NCI-H748 treated with DMSO at 0.1 percent for 48 hours (cell line): ENCODE measurements at regions not wholly inside any gene's neighbourhood (a gene's known extent, or its start where the extent isn't known, plus 50 kb on each side); places are given as distances from the start of the nearest gene placed in this dataset.

Source experiments
- DNase-seq: peaks from one replicate; lab custom pipeline; 2025; lab: John Stamatoyannopoulos, UW

- no peak for DNase-seq
Measured at GRCh38 chr5:56543441-56544388, 271.6 kb upstream of the MAP3K1 start.

DNA sequence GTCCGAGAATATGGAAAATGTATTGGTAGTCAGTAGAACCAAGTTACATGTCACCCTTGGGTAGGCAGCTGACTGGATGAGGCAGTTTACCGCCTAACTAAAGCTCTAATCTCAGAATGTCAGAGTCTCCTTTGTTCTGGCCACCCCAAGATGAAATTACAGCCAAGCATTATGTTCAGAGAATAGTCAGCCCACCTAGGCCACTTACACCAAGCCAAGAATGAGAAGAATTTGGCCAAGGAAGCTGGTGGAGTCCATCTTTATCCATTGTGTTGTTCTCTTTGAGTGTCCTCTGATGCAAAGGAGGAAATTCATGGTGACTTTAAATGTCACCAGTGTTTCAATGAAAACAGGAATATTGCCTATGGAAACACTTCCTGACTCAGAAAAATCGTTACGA, 275.1 kb upstream of the MAP3K1 start:
- no peak for DNase-seq

DNA sequence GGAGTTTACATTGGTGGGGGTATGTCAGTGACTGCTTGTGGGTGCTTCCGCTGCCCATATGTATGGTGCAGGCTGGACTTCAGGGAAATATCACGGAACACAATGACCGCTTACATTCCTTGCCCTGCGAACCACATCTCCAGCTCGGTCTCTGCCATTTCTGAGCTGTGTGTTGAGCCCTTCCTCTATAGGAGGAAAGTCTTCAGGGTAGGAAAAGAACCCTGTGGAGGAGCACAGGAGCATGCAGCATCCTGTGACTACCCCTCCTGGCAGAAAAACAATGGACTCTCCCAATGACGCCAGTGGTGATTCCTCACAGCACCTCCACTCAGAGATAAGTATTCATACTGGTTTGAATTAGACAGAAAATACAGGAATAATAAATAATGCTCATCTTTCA, 276.8 kb upstream of the MAP3K1 start:
- no peak for DNase-seq

- DNase-seq, result no peak
Measured at GRCh38 chr5:56535347-56535746, 280.0 kb upstream of the MAP3K1 start.

DNA sequence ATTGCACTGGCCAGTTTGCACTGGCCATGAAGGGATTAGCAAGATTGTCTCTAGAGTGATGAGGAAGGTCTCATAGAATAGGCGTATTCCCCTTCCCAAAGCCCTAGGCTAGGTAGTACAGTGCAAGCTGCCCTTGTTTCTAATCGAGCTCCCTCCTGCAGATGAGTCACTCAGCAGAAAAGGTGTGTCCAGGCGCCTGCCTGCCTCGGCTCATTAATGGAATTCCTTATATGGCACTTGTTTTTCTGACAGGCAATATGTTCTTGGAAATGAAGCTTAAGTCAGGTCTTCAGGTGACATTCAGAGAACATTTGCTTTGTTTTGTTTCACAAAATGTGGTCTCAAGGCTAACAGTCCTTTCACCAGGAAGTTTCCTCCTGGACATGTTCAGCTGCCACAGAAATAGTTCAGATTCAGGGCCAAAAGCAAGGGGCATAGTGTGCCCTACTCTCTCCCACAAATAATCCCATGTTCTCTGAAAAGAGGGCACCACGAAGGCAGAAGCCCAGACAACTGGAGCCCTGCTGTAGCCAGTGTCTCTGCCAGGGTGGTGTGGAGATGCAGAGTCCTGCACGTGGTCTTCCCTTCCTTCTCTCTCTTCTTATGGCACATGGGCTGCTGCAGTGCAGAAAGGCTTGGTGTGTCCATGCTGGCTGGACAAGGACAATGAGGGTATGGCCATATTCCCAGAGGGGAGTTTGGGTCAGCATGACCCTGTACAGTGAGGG, 281.1 kb upstream of the MAP3K1 start:
- peak; percentile 5 for DNase-seq

GRCh38 chr5:56532466-56532865, 282.9 kb upstream of the MAP3K1 start:
- no peak for DNase-seq

- DNase-seq, result no peak
Measured at GRCh38 chr5:56530626-56531138, 284.7 kb upstream of the MAP3K1 start.

- no peak for DNase-seq
Measured at GRCh38 chr5:56529666-56530430, 285.5 kb upstream of the MAP3K1 start.

DNA sequence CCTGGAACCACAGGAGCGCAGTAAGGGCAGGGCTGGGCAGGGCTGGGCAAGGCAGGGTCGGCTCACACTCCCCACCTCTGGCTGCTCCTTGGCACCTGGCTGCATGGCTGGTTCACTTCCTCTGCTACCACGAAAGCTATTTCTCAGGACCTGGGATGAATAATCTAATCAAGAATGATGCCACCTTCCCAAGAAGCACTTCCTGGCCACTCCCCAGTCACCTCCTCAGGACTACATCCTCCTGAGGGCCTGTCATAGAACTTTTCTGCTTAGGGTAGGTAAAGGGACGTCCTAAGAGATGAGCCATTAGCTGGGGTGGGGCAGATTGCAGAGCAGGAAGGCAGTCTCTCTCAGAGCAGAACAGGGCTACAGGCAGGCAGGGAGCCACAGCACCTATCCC, 288.2 kb upstream of the MAP3K1 start:
- DNase-seq, result no peak

GRCh38 chr5:56525113-56525512, 290.2 kb upstream of the MAP3K1 start:
- DNase-seq, result no peak

DNA sequence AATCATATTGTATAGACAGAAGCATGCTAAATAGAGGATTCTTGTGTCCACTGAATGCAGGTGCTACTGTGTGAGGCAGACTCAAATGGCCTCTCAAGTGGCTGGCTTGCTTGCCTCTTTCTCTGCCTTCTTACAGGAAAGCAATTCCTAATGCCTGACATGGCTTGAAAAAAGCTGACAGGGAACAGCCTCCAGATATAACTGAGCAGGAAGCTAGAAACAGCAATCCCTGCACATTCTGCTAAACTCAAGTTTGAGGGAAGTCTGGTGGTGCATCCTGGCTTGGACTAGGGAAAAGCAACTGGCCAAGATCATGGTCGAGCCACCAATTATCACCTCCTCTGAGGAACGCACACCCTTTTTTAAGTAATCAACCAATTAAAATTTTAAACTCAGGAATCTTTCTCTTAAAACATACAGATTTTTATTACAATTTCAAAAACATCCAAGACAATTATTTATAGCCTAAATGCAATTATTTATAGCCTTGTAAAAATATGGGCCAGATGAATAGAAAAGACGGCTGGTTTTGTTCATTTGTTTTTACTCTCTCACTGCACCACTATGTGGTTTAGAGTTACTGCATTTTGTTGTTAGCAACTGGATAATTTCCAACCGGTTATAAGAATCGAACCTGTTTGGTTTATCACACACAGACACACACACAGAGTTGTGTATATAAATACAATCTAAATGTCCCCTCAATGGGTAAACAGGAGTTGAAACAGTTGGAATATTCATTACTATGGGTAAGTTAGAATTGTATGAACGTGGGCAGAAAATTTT, 290.9 kb upstream of the ANKRD55 start:
- DNase-seq, result no peak

- no peak for DNase-seq
Measured at GRCh38 chr5:56522960-56523359, 289.8 kb upstream of the ANKRD55 start.

DNA sequence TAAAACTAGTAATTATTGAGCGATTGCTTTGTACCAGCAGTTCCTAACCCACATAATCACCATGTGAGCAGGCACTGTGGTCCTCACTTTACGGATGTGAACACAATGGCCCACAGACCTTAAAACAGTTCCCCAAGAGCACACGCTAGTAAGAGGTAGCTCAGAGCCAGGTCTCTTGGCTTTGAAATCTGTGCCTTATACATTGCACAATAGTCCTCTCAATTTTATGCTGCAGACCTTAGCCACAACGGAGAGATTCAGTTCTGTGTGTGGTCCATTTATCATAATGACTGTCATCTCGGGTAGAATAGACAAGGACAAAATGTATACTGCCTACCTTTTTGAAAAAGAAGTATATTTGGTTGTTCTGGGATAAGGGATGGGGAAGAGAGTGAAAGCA, 289.0 kb upstream of the ANKRD55 start:
- no peak for DNase-seq

DNA sequence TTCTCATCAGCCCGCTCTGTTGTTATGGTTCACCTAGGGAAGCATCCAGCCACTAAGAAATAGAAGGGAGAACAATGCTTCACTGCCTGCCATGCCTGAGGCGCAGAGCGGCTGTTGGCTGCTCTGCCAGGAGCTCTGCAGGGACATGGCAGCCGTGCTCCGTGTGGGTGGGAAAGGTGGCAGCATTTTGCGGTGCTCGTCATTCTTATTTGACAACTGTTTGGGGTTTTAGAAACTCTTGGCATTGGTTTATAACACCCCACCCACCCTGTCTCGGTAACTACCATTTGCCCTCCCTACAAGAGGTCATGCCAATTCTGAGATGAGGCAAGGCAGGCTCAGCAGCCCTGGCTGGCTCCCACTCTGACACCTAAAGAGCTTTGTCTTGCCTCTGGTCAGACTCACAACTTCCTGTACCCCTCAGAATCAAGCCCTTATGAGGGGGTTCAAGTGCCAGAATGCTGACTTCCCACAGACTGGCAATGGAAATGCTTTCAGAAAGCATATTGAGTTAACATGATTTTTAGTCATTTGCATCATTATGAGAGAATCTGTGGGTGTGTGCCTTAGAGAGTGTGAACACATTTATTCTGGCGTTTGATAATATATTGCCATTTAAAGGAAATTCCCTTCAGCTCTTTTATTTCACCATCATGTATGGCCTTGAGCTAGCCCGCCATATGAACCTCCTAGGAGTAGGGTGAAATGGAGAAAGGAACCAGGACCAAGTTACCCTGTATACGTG, 288.0 kb upstream of the ANKRD55 start:
- DNase-seq, result no peak

DNA sequence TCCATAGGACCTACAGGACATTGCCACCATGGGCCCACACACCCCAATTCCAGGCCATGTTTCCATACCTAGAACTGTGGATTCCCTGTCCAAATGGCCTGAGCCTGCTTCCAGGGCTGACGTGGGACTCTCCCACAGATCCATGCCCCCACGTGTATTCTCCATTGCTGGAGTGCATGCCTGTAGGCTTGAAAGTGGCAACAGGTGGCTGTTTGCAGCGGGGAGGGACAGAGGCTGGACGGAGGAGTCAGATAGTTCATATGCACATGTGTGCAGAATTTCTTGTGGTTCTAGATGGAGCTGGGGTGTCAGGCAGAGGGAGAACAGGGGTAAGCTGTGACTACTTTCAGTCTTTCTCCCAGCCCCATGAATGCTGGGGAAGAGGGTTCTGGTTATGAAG, 285.7 kb upstream of the ANKRD55 start:
- DNase-seq, result no peak

GRCh38 chr5:56517011-56517416, 283.9 kb upstream of the ANKRD55 start:
- no peak for DNase-seq

DNA sequence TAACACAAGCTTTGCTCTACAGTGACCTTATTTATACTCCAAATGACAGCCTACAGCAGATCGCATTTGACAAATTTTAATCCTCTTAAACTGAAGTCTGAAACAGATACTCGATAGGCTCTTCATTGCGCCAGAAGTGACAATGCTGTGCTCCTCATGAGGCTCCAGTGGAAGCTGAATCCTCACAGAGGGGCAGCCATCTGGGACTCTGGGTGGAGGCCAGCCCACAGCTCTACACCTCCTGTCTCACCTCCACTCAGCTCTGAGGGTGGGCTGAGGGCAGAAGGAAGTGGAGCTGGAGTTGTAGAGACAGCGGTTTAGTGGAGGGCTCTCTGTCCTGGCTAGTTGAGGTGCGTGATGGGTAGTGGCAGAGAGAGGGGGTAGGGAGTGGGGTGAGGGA, 283.3 kb upstream of the ANKRD55 start:
- DNase-seq, result no peak

- DNase-seq, result no peak
Measured at GRCh38 chr5:56516035-56516434, 282.9 kb upstream of the ANKRD55 start.

DNA sequence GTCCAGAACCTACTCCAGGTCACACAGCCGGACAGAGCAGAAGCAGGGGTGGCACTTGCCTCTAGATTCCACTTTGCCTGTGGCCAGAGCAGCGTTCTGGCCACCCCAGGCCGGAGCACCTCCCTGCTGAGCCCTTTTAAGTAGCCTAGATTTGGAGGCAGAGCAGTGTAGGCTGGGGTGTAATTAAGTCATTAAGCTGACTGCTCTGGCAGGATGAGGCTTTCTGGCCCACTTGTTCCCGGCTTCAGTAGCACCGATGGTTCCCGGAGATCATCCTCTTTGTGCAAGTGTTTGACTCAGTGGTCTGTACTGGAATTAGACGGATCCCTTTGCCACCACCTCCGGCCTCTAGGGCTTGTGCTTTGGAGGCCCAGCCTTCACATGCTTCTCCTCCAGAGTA, 281.9 kb upstream of the ANKRD55 start:
- DNase-seq, result no peak

DNA sequence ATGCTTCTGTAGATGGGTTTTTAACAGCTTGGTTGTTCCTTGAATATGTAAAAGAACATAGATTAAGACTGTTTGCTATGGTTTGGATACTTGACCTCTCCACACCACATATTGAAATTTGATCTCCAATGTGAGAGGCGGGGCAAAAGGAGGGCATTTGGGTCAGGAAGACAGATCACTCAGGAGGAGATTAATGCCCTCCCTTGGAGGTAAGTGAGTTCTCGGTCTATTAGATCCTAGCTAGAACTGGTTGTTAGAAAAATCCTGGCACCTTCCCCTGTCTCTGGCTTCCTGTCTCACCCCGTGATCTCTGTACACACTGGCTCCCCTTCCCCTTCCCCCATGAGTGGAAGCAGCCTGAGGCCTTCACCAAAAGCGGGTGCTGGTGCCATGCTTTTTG, 281.1 kb upstream of the ANKRD55 start:
- no peak for DNase-seq

DNA sequence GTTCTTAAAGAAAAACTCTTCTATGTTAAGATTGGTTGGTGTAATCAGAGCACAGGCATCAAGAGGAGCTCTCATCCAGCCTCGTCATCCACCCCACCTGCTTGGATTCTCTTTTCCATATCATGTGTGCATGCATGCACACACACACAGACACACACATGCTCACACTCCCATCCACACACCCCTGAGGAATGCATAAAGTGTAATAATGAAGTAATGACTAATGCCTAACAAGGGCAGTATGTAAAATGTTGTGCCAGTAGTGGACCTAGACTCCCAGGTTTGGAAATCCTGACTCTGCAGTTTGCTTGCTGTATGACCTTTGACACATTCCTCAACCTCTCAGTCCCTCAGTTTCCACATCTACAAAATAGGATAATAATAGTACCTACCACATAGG, 280.0 kb upstream of the ANKRD55 start:
- no peak for DNase-seq
